NOMO-1 (cell line): ENCODE measurements at regions not wholly inside any gene's neighbourhood (a gene's known extent, or its start where the extent isn't known, plus 50 kb on each side); places are given as distances from the start of the nearest gene placed in this dataset.

Experiments used
- DNase-seq, 2 experiments: peaks; one replicate each; lab custom pipeline; 2025; ENCODE audit not compliant: unreplicated experiment in 2 of 2; lab: John Stamatoyannopoulos, UW

- DNase-seq, result no peak
These were observed 175.3 kb upstream of the BRINP1 start for GRCh38 chr9:119544492-119544891.

- DNase-seq, result no peak
These were observed 167.9 kb upstream of the BRINP1 start for GRCh38 chr9:119537138-119537537.

GRCh38 chr9:119533504-119533903 lies 164.3 kb upstream of the BRINP1 start:
- no peak for DNase-seq

GRCh38 chr9:119526698-119527097 lies 157.5 kb upstream of the BRINP1 start:
- DNase-seq, result no peak

GRCh38 chr9:119523508-119523907 lies 154.3 kb upstream of the BRINP1 start:
- DNase-seq, result no peak

GRCh38 chr9:119522381-119522780 lies 153.1 kb upstream of the BRINP1 start:
- DNase-seq, result no peak

- DNase-seq, result no peak
These were observed 140.2 kb upstream of the BRINP1 start for GRCh38 chr9:119509291-119509905.

GRCh38 chr9:119501374-119501773 lies 132.1 kb upstream of the BRINP1 start:
- DNase-seq, result no peak

GRCh38 chr9:119500072-119500771 lies 131.0 kb upstream of the BRINP1 start:
- DNase-seq, result no peak

- DNase-seq, result no peak
These were observed 118.0 kb upstream of the BRINP1 start for GRCh38 chr9:119487118-119487827.

GRCh38 chr9:119483153-119483552 lies 113.9 kb upstream of the BRINP1 start:
- DNase-seq, result no peak

GRCh38 chr9:119477197-119477596 lies 108.0 kb upstream of the BRINP1 start:
- DNase-seq, result no peak

- no peak for DNase-seq
These were observed 88.8 kb upstream of the BRINP1 start for GRCh38 chr9:119458068-119458467.

GRCh38 chr9:119453980-119454379 lies 84.7 kb upstream of the BRINP1 start:
- DNase-seq, result no peak

- no peak for DNase-seq
These were observed 84.3 kb upstream of the BRINP1 start for GRCh38 chr9:119453490-119453911.

- no peak for DNase-seq
These were observed 82.2 kb upstream of the BRINP1 start for GRCh38 chr9:119451426-119451825.

GRCh38 chr9:119443179-119443578 lies 73.9 kb upstream of the BRINP1 start:
- no peak for DNase-seq

- no peak for DNase-seq
These were observed 72.6 kb upstream of the BRINP1 start for GRCh38 chr9:119441832-119442231.

GRCh38 chr9:119441338-119441737 lies 72.1 kb upstream of the BRINP1 start:
- no peak for DNase-seq

GRCh38 chr9:119436261-119436660 lies 67.0 kb upstream of the BRINP1 start:
- no peak for DNase-seq

GRCh38 chr9:119435076-119435475 lies 65.8 kb upstream of the BRINP1 start:
- no peak for DNase-seq

- no peak for DNase-seq
These were observed 63.2 kb upstream of the BRINP1 start for GRCh38 chr9:119432428-119432827.
